GM19351 (cell line): ENCODE measurements at regions not wholly inside any gene's neighbourhood (a gene's known extent, or its start where the extent isn't known, plus 50 kb on each side); places are given as distances from the start of the nearest gene placed in this dataset.

Source experiments
- ATAC-seq: cut with Tn5 transposase; IDR thresholded peaks from one replicate; pipeline ENCODE4 v1.9.1; 2021; ENCODE audit warnings: mild to moderate bottlenecking, moderate library complexity; ENCODE audit not compliant: unreplicated experiment

DNA sequence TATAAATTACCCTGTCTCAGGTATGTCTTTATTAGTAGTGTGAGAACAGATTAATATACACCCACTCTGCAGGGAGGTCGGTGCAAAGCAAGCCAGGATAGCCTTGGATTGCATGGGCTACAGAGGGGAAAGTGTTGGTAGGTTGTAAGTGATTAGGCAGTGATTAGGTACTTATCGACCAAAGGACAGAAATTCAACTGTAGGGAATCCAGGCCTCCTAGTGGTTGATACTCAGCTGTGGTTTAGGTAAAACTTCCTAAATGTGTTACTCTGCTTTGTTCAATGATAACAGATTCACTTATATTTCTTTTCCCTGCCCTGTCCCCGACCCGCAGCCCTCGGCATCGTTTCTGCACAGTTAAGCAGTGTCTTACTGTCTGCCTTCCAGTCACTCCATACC is 444.0 kb downstream of the FIGN start:
- ATAC-seq, result no peak

DNA sequence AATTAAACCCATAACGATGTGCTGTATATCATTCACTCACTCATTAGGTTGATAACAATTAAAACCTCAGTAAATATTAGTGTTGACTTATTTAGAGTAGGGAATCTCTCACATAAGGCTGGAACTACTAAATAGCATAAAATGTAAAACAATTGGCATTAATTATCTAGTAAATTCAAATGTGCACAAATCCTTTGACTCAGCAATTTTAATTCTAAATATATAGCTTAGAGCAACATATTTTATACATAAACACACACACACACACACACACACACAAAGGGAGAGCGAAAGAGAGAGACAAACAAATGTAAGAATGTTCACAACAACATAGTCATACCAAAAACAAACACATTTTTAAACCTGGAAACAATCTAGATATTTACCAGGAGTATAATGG is 443.1 kb upstream of the KCNH7 start:
- no peak for ATAC-seq

DNA sequence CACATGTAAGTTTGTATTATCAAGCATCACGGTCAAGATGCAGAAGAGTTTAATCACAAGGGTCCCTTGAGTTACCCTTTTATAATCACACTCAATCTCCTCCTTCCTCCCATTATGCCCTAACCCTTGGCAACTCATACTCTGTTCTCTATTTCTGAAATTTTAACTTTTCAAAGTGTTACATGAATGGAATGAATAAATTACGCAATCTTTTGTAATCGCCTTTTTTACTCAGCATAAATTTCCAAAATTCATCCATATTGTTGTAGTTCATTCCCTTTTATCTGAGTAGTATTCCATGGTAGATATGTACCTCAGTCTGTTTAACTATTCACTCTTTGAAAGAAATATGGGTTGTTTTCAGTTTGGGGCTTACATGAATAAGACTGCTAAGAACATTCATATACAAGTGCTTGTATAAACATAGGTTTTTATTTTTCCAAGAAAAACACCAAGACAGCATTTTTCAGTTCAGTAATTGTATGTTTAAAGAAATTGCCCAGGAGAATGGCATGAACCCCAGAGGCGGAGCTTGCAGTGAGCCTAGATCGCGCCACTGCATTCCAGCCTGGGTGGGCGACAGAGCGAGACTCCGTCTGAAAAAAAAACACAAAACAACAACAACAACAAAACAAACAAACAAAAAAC is 430.9 kb upstream of the KCNH7 start:
- ATAC-seq, result no peak

DNA sequence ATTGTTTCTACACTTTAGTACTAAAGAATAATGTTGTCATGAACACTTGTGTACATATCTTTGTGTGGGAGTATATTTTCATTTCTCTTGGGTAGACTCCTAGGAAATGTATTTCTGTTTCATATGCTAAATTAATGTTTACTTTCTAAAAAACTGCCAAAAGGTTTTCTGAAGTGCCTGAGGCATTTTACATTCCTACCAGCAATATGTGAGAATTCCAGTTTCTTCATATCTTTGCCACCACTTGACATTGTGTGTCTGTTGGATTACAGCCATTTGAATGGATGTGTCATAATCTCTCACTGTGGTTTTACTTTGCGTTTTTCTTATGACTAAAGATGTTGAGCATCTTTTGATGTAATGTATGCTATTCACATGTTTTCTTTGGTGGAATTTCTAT is 428.2 kb upstream of the KCNH7 start:
- no peak for ATAC-seq

DNA sequence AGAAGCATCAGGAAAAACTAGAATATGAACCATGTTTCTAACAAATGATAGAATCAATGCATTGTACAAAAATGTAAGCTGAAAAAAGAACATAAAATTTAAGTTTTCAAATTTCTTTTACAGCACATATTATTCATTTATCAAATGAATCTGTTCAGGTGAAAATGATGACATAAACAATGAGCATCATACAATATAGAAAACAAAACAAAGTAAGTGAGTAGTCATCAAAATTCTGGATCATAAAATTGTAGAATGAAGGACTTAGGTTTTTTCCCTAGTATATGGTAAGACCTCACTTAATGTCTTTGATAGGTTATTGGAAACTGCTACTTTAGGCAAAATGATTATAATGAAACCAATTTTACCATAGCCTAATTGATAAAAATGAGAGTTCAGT is 427.0 kb upstream of the KCNH7 start:
- ATAC-seq, result no peak

DNA sequence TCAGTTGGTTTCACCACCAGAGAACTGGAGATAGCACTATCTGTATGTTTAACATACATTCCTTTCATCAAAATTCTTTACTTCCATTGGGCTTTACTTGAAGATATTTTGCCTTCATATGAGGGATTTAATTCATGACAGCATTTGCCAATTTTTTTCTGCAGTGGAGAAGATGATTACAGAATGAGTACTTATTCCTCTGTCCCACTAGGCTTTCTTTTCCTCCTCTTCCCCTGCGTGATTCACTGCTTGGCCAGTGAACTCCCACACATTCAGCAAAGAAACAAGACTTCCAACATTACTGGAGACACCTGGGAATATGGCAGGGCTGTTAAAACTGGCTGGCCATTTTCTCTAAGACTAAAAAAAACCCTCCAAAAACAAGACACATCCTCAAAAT is 425.8 kb upstream of the KCNH7 start:
- ATAC-seq, result no peak

DNA sequence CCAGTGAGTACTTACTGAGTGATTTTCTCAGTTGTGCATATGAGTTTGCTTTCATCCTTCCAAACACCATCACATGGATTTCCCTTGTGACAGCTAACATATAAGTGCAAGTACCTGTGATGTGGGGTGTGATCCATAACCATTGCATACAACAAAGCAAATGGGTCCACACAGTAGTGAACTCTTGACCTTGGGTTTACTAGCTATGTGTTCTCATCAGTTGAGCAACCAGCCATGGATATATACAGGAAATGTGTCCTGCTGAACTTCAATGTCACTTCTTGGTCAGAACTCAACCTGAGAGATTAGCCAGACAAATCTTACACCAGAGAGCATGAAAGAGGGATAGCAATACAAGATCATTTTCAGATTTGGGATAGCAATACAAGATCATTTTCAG is 420.9 kb upstream of the KCNH7 start:
- no peak for ATAC-seq

DNA sequence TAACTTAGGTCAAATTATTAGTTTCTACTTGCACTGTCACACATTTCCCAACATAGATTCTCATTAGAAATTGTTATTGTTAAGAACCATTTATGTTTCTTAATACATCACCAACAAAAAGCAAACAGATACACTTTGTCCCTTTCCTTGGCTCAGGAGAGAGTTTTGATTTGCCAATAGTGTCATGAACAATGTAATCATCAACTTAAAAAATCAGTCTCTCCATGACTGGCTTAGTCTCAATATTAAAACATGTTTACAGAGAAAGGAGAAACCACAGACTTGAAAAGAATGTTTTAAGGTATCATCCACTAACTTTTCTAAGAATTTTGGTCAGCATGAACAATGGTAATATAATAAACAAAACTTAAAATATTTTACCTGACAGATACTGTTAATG is 416.5 kb upstream of the KCNH7 start:
- no peak for ATAC-seq

DNA sequence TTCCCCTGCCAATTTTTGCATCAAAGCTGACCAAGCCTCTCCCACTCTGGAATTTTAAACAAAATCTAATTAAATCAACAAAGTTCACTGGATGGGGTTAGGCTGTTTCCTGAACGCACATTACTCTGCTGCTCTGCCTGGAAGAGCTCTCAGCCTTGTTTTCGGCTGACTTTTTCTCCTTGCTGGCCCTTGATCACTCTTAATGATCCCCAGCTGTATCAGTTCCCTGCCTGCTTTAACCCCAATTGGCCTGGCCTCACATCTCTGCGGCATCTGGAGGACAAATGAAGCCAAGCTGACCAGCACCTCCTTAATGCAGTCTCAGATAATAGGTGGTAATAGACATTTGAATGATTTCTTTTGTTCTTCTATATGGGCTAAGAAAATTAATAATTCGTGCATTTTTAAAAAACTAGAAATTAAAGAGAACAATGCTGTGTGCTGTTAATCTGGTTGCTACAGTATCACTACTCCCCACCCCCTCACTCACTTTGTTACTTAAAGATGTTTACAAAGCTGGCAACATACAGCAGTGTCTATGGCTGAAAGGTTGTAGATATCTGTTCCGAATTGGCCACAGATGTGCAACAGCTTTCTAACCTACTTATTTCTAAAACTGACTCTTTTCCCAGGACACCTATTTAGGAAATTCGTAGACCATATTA is 415.2 kb upstream of the KCNH7 start:
- ATAC-seq, result no peak

DNA sequence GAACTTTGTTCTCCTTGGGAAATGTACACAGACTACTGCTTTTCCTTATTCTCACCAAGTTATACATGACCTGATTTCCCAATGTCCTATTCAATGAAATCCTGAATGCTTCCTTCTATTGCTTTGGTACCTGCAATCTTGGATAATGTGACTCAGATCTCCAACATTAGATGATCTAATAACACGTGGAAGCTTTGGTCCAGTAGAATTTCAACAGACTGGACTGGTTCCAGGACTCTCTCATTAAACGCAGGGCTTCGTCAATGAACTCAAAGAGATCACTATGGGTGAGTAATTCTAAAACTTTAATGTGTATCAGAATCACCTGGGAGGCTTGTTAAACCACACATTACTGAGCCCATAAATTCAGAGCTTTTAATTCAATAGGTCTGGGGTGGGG is 413.6 kb upstream of the KCNH7 start:
- ATAC-seq, result no peak

DNA sequence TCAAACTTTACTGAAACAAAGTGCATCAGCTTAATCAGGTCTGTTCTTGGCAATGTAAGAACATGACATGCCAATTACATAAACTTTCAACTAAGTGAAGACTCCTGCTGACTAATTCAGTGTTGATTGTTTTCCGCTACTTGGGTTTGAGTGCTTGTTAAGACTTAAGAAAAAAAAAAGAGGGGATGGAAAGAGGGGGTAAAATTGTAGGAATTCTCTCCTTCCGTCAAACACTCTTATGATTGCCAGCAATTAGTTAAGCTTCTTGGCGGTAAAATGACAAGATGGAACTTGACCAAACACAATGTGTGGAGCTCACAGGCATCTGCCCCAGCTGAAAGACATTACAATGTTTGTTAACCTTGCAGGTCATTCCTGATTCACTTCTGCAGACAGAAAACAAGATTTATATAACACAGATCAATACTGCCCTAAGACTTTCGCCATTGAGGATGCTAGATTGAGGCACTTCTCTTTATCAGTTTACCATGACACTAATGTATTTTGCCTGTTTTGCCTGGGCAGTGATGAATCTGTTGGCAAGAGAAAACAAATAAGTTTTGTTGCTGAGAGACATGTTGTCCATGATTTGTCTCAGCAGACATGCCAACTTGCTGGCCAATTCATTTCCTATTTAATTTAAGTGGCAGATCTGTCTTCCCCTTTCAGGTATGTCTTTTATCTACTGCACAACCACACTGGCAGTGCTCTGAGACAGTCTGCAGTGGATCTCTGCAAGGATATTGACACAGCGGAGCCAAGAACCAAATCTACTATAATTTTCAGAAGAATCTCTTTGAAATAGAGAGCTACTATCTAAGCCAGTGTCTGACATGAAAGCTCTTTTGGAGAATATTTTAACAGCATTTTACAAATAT is 410.0 kb upstream of the KCNH7 start:
- ATAC-seq, result no peak

DNA sequence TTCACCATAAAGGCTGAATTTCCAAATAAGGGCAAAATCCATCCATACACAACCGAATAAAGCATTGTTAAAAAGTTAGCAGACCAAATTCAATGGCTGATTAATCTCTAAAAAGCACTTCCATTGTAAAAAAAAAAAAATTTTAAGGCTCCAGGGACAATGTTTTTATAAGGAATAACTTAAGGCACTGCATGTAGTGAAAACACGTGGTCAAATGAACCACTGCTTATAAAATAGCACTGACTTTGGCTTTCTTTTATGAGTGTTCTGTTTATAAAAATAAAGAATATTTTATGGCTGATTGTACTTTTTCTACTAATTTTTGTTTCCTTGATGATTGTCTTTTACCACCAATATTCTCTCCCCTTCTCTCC is 409.3 kb upstream of the KCNH7 start:
- ATAC-seq, result no peak

DNA sequence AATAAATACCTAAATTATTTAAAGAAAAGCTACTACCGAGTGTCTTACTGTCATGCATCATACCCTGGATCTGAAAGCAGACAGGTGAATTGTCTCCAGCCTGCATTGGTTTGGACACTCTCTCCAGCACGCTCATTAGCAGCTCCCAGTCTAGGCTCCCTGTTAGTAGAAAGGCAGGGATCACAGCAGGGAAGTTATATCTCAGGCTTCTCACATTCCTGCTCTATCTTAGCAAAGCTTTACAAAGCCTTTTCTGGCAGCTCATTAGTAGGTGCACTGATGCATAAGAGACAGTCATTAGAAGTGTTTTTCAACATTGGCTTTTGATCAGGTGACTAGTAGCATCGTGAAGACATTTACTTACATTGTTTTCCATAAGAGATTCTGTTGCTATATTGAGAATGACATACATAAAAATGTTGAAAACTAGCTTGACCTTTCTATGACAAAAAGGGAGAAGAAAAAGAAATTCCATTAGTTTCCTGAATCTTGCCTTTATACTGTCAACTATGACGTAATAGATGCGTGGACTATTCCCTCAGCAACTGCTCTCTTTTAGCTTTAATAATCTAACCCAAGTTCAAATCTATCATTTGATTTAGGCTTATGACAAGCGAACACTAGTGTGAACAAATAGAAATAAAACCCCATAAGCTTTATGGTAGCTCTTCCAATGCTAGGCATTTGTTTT is 408.7 kb upstream of the KCNH7 start:
- ATAC-seq, result no peak

DNA sequence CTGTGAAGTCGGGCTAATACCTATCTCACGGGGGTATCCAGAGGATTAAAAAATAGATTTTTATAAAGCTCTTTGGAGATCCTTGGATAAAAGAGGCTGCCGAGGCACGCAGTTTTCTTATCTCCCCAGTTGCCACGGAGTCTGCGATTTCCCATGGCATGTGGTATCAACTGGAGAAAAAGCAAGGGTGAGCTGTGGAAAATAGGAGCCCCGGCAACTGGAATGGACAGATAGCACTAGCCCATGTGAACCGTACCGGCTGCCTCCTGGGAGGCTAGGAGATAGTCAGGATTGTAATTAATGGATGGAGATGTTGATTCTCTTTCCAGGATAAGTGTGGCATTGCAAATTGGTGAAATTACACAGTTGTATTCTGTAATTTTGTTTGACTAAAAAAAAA is 407.6 kb upstream of the KCNH7 start:
- ATAC-seq, result no peak

DNA sequence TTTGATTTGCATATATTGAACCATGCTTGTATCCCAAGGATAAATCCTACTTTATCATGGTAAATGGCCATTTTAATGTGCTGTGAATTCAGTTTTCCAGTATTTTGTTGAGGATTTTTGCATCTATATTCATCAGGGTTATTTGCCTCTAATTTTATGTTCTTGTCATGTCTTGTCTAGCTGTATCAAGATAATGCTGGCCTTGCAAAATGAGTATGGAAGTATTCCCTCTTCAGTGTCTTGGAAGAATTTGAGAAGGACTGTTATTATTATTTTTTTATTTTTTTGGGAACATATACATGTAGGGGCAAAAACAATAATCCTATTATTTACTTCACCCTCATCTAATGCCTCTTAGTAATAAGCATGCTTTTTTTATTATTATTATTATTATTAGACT is 398.0 kb upstream of the KCNH7 start:
- ATAC-seq, result no peak

DNA sequence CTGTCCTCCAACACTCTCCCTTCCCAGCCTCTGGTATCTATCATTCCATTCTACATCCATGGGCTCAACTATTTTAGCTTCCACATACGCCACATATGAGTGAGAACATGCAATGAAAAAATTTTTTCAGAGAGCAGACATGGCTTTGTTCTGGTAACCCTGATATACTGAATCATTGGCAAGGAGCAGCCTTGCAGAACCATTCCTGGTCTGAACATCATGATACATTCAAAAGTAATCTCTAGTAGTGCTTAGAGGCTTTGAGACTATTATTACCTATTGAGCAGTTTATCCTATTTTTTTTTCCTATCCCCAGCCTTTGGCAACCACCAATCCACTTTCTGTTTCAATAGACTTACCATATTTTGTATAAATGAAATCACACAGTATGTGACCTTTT is 393.1 kb upstream of the KCNH7 start:
- no peak for ATAC-seq

DNA sequence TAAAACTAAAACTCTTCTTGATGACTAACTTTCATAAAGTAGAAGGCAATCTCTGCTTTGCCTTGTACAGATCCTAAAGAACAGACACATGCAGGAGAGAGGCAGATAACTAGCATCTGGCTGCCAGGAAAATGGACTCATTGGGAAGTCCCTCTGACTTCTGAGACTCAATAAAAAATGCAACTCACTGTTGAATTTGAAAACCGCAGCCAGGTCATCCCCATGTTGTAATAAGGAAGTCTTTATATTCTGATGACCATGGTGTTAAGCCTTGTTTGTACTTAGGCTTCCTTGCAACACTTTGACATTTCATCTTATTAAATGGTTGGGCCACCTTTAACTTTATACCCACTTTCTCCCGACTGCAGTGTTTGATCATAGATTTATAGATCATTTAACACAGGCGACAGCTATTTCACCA is 375.1 kb upstream of the KCNH7 start:
- no peak for ATAC-seq

DNA sequence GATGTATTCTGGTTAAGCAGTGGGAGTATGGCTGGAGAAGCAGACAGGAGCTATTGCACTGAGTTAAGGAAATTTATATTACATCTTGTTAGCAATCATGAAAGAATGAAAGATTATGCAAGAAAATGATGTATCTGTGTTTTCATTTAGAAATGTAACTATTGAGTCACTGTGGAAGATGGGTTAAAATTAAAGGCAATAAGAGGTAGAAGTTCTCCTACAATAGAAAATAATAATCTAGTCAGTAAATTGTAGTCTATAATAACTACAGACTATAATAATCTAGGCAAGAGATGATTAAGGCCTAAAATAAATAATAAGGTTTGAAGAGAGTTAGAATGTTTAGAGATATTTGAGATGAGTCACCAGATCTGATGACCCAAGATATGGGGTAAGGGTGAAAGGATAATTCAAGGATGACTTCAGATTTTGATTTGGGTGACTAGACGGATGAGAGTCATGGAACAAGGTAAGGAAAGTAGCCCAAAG is 371.9 kb upstream of the KCNH7 start:
- no peak for ATAC-seq

DNA sequence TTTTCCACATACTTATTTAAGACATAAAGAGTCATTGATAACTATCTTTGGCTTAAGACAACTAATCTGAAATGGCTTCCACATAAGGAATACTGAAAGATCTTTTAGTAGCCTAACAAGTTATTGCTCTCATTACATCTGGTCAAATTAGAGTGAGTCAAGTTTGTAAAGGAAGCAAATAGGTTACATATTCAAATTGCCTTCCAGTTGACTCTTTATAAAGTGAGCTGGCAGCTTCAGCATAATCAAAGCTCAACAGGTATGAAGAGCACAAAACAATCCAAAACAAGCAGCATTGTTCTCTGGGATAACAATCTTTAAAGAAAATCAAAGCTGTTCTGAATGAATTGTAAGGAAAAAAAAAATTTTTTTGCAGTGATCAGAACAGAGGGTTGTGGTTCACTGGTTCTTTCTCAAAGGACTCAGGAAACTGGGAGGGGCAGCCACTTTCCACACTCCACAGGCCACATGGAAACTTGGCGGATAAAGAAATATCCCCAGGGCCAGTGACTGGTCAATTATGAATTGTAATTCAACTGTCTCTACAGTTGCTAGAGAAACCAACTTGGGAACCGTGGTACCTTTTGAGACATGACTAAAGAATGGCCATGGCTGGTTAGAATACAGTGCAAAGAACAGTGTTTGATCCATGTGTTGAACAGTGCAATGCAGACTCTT is 369.3 kb upstream of the KCNH7 start:
- no peak for ATAC-seq

DNA sequence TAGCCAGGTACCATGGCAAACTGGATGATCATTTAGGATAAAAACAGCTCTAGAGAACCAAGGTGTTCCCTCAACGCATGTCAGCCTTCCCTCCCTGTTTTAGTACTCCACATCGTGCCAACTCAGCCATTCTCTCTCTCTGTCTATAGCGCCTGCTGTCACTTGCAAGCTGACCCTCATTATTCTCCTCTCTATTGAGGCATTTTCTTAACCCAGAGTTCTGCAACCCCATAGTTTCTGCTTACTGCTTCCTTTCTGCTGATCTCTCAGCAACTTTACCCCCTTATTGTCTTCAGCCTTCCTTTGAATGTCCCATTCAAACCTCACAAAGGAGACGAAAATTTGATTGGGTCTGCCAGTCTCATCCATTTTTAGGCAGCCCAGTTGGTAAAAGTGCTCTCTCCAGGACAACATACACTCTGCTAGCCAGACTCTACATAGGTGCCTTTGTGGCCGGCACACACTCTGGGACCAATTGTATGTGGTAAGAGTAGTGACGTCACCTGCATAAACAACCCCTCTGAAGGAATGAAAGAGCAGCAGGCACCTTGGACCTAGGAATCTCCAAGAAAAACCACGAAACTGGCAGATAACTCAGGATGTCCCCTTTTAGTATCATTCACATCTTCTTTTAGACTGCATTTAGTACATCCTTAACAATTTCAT is 367.2 kb upstream of the KCNH7 start:
- no peak for ATAC-seq
